GM21576 (cell line): ENCODE measurements at regions not wholly inside any gene's neighbourhood (a gene's known extent, or its start where the extent isn't known, plus 50 kb on each side); places are given as distances from the start of the nearest gene placed in this dataset.

Source experiments
- ATAC-seq: cut with Tn5 transposase; IDR thresholded peaks from one replicate; pipeline ENCODE4 v1.9.1; 2021; ENCODE audit warnings: mild to moderate bottlenecking, moderate library complexity; ENCODE audit not compliant: unreplicated experiment

DNA sequence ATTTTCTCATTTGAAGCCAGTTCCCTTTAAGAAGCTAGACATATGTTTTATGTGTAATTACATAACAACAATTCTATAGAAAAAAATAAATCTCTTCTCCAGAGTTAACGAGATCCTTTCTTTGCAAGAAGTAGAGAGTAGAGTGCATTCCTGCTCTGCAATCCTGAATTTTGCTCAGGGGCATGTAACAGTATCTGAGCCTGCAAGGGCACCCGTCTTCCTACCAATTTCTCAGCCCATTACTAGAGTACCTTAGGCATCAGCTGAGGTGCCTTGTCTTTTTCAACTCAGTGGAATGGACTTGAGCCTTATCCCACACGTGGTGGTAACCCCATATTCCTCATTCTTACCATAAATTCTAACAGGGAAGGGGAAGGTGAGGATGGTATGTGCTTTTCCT, 205.9 kb downstream of the IKZF2 start:
- ATAC-seq = no peak

DNA sequence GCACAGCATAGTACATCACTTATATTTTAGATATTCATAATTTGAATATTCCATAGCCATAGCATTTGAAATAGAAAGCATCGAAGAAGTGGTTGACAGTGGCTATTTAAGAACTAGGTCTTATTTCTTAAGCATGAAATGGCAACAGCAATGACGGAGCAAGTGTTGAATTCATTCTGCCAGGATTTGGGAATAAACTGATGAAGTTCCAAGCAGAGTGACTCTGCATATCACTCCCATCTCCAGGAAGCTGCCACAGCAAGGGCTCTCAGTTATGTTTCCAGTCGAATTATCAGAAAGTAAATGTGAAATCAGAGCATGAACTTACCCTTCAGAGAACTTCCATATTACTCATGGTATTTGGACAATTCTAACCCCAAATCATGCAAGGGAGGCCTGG, 208.1 kb downstream of the IKZF2 start:
- no peak for ATAC-seq

DNA sequence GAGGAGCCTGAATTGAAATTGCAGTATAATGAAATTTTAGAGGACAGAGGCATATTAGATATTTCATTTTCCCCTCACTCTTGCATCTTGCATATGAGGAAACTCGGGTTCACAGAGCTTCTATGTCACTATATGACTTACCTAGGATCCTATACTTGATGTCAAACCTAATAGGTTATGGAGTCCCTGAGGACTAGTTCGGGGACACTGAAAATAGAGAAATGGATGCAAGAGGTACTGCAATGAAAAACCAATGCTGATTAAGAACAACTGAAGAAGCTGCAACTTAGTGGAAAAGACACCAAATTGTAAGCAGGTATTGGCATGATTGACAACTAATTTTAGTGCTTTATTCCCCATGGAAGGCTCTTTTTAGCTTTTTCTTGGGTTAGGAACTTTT, 210.1 kb downstream of the IKZF2 start:
- ATAC-seq = no peak

DNA sequence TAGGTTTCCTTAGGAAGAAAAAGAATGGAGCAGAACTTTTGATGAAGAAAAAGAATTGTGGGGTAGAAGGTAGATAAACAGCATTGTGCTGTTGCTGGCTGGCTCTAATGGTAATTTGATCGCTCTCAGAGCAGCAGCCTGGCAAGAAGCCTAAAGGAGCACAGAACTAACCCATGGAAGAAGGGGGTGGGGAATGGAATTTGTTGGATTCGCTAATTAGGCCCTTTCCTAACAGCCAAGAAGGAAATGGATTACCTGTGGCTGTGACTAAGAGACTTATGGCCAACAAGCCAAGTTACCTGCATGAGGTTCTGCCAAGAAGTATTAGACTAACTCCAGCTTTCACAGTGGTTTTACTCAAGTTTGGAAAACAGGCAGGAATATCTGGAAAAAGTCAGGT, 210.6 kb downstream of the IKZF2 start:
- no peak for ATAC-seq

DNA sequence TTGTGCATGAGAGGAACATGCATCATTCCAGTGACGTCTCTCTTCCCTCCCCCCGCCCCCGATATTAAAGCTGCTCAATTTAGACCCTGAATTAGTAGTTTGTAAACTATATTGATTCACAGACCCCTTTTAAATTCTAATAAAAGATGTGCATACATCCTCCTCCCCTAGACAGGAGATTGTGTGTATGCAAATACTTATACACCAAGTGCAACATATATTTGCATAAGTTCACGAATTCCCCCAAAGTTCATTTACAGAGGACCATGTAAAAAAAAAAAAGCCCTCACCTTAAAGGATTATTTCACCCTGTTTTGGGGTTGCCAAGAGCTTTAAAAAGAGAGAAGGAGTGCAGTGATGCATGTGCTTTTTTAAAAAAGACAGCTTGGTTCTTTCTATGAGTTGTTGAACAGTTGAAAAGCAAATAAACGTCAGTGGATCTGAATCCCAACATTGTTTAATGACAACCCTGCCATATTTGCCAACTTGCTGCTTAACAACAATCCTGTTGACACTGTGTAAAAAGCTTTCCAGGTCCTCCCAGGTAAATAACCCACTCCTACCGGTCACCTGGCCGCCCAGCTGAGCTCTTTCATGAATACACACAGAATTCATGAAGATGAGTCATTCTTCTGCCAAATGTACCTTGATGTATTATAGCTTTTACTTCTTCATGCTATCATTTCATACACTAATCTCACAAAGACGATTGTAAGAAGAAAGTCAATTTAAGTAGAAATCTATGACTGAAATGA, 211.5 kb downstream of the IKZF2 start:
- no peak for ATAC-seq

DNA sequence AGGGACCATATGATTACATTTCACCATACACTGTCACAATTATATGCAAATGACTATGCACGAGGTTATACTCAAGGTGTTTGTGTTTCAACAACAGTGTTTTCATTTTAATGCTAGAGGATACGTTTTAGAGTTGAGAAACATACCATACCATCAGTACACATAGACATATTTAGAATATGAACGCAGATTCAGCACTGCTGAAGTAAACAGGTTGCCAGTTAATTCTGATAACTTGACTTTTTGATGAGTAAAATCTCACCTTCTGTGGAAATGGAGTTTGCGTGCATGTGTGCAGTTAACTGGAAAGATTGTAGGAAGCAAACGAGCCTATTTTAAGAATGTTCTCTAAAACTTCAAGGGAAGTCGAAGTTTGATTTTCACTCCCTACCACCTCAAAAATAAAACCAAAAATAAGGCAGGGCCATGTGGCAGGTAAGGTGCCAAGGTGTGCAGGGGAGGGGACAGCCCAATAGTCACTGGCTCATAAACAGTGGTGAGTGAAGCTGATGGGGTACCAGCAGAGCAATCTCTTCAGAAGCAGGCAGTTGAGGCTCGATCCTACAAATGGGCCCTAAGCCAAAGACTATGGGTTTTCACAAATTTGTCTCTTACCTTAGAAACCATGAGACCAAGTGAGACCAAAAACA, 213.1 kb downstream of the IKZF2 start:
- no peak for ATAC-seq

DNA sequence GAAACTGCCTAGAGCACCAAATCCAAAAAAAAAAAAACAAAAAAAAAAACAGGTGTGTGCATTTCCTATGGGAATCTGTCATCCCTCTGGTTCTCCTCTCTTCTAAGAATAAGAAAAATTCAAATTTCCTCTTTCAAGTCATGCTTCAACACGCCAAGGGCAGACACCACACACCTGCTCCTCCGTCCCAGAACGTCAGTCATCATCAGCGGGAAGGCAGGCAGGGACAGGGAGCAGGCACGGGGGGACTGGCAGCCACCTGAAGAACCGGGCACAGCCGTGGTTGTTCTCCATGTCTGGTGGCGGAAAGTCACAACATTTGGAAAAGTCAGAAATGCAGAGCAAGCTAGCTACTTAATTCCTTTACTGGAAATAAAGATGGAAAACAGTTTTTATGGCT, 214.8 kb downstream of the IKZF2 start:
- no peak for ATAC-seq

DNA sequence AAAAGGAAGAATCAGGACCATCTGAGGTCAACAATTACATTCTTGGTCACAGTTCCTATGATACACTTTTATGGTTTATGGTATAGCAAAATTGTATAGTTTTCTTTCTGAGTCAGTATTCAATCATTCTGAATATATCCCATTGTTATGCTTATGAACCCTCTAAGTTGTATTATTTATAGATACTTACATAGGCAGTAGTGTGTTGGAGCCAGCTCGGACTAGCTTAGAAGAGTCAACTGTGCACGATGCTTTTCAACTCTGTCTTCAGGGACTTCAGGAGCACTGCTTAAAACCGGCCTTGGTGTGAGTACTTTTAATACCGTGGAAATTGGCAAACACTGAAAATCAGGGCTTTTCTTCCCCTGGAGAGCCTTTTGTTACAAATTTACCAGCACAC, 215.7 kb downstream of the IKZF2 start:
- no peak for ATAC-seq

DNA sequence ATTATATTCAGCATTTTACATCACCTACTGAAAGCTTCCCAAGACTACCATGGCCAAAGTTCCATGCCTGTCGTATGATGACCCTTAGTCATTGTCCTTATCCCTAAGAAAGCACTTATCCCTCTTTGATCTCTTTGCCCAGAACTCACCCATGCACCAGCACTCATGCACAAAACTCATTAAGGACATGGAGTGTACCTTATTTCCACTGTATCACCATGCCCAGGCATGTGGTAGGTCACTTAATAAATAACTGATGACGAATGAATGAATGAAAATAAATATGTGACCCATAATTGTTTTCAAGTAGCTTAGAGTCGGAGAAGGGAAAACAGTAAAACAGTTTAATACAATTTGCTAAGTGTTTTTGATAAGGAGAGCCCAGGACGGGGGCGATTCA, 220.1 kb downstream of the IKZF2 start:
- no peak for ATAC-seq

DNA sequence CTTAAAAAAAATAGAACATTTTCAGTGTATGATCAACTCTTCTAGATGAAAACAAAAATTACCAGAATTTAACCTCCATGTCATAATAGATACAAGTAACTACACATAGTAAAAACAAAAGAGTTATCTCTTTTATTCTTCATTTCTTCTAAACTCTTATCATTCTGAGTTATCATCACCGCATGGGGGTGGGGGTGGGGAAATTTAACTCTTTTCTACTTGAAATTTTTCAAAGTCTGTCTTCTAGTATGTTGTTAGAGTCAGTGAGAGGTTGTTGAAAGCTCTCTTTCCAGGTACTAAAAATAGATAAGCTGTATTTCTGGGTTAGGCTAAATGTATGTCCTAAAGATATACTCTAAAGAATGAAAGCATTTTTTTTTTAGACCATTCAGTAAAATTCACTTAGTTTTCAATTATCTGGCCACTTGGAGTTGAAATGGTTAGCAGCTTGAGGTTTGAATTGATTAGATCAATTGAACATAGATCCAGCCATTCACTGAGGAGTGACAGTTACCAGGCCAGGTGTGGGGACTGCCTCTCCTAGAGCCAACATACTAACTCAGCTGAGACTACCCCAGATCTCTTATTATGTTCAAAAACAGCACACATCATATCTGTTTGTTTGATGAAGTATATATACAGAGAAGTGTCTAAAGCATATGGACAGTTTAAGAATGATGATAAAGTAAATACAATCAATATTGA, 220.7 kb downstream of the IKZF2 start:
- no peak for ATAC-seq

DNA sequence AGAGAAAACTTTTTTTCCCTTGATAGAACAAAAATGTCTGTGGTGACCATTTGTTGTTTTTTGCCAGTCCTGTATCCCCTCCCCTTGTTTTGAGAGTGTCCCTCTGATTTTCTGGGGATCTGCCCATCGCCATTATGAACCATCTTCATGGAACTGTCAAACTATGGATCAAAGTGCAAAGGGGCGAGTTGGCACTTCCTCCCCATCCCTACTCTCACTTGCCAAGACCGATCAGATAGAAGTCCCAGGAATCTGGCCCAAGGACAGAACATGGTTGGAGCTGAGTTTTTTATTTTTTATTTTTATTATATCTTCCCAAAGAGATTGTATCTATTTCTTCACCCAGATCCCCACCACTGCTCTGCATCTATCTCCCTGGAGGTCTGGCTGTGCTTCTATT, 221.4 kb downstream of the IKZF2 start:
- ATAC-seq = no peak

DNA sequence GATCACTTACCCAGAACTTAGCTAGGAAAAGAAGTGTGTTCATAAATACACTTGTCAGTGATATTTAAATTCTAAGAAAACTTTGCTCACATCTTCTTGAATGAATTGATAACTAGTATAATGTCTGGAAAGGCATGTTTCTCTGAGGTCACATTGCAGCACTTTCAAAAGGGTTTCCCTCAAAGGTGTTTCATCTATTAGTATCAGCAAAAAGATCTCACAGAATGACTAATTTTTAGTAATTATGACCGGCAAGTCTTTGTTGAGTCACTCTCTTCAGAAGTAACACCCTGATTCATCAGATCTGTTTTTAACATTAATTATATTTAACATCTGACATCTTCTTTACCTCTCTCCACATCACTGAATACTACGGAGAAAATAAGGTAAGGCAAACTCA, 222.3 kb downstream of the IKZF2 start:
- ATAC-seq = no peak

DNA sequence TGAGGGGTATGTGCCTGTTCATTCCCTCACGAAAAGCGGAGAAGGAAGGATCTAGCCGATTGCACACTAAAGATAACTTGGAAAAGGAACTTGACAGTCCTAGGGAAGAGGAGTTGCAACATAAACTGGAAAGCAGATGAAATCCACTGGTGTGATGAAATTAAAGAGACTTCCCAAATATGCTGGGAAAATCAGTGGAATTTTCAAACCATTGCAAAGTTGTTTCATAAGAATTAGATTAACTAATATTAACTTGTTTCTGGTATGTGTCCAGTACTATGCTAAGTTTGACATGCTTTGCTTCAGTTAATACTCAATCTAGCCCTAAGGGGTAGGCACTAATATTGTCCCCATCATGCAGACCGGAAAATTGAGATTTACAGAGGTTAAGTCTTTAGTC, 222.7 kb downstream of the IKZF2 start:
- ATAC-seq = no peak

DNA sequence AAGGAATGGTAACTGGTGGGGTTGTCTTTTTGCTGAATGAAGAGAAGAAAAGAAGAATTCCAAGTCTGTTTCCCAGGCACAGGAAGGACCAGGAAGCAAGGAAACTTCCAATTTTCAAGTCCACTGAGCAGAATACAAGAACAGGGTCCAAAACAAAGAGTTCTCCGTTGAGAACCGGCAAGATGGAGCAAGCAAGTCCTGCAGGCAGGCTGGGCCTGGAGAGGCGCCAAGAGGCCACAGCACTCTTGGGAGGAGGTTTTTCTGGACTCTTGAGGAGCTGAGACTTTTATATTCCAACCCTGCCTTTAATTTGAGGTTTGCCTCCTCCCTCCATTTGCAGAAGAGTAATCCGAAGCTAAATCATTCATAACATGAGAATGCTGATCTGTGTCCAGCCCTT, 224.5 kb downstream of the IKZF2 start:
- ATAC-seq = no peak

DNA sequence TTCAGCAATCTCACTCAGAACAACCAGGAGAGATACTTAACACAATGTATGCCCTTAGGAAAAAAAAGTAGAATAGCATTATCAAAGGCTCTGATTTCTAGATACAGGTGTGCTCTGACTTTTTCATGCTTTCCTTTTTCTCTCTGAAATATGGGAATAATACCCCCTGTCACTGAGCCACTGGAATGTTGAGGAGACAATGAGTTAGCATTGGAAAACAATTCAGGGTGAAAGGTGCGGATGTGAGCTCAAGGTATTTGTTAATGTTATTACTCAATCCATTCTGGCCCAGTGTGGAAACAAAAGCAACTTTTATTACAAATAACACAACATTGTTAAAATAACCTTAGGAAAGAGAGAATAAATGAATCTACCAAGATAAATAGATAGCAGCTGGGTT, 228.0 kb downstream of the IKZF2 start:
- ATAC-seq = no peak

DNA sequence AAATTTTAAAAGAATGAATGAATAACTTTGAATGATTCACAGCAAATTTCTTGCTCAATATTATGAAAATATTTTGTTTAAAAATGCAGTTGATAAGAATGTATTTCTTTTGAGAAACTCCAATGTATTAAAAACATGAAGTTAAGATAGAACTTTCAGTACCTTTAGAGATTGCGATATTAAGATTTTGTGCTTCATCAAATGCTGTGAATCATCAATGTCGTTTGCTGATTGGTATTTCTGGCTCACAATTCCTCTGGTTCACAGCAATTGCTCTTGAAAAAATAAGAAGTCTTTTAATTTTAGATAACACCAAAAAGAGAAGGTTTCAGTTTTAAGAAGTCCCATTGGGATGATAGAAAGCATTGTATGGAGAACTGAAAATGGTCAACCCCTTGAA, 228.7 kb downstream of the IKZF2 start:
- no peak for ATAC-seq

DNA sequence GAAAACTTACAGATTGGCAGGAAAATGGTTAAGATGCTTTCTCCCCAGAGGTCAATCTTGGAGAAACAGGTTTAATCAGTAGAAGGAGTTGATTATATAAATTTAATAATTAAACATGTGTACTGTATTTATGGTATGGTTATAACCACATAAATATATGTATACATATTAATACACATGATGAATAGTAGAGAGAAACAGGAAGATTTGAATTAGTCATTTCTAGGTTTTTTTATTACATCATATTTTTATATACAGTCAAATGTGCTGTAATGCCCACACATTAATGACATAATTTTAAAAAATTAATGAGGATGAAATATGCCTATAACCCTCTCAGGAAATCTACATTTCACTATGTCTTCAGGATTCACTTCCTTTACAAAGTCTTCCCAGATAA, 229.7 kb downstream of the IKZF2 start:
- ATAC-seq = no peak

DNA sequence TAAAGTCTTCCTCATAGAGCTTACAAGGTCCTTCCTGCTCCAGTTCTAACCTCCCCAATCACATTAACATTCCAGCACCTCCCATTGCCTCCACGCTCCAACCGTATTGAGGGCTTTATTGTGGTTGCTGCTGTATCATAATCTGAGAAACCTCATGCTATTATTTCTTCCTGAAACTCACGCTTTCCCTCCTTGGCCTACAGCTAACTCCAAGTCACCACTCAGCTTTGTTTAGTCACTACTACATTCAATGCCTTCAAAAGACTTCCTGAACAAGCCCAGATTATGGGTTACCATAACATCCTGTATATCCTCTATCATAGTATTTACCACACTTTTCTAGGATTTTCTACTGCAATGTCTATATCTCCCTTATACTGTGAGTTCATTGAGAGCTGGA, 230.4 kb downstream of the IKZF2 start:
- no peak for ATAC-seq

DNA sequence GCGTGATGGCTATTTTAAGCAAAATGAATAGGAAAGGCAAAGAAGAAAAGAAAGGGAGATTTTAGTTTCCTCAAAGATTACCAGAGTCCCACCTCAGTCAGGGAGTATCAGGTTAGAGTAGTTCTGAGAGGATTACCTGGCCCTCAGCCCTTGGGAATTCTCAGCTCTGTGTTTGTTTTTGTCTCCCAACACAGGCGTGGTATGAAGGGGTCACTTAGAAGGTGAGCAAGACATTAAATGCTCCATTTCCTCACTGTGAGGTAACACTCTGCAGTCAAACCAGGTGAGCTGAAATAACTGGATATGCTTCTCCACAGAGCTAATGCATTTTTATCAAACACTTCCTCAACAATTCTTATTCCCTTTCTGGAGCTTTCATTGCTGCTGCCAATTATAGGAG, 232.2 kb downstream of the IKZF2 start:
- ATAC-seq = no peak

DNA sequence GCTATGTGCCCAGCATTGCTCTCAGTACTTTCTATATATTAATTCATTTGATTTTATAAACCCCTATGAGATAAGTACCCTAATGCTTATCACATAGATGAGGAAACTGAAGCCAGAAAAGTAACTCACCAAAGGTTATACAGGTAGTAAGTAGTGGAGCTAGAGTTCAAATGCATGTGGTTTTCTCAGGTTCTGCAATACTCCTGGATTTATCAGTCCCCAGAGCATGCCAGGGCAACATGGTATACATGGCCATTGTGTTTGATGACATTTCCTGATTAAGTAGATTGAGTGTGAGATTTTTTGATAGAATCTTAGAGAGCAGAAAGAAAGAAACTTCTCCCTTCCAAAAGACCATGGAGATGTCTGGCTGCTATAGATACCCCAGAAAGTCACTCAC, 233.1 kb downstream of the IKZF2 start:
- ATAC-seq = no peak

DNA sequence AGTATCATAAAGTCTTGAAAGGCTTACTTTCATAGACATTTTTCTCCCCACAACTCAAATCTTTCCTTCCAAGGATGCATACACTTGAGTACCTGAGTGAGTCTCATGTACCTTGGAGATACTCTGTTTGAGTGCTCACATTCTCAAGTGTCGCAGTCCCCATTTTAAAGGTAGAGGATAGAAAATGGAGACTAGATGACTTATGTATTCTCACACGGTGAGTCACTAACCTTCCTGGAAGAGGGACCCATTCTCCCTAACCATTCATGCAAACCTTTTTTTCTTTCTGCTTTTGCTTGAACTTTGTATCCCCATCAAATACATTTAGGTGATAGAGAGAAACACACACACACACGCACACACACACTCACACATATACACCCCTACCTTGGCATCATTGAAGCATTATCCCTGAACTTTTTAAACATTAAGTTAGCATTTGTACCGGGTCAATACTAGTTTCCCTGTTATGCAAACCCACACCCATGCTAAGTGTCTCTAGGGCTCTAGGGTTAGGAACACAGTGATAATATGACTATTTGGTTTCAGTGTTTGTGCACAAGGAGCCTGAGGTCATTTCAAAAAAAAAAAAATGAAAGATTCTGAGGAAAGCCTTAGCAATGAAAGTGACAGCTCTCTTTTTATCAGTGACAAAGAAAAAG, 236.2 kb downstream of the IKZF2 start:
- ATAC-seq = peak; percentile 60

DNA sequence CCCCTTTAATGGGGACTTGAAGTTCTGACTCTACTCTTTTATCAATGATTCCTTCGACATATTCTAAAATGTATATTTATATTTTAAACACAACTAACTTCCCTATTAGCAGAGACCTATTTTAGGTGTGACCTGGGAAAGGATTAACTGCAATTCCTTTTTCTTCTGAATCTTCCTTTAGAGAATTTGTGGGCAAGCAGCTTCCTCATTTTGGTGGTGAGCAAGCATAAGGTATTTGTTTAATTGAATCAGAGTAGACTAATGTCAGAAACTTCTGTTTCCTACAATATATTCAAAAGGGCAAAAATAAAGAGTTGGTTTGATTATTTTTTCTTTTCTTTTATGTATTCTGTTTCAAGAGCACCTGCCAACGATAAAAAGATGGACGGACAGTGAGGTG, 237.0 kb downstream of the IKZF2 start:
- peak; percentile 36 for ATAC-seq
